BE2C (cell line): ENCODE measurements at regions not wholly inside any gene's neighbourhood (a gene's known extent, or its start where the extent isn't known, plus 50 kb on each side); places are given as distances from the start of the nearest gene placed in this dataset.
"Not testable (repeated sequence)": the region's sequence is repeated elsewhere in the genome, so short reads cannot be mapped to it uniquely, and the experiment has no call there.

Experiments used
- DNase-seq: peaks from one replicate; pipeline ENCODE4 v3.0.0-alpha.2; 2020
- H3K27me3 ChIP-seq: fragments of 250-450 bp; sonication (Bioruptor Pico); 2 replicates; pipeline ENCODE4 v1.5.1; 2020; ENCODE audit warnings: mild to moderate bottlenecking
- H3K36me3 ChIP-seq: fragments of 250-450 bp; sonication (Bioruptor Pico); 2 replicates; pipeline ENCODE4 v1.5.1; 2020; ENCODE audit warnings: mild to moderate bottlenecking
- H3K4me1 ChIP-seq: fragments of 250-450 bp; sonication (Bioruptor Pico); 2 replicates; pipeline ENCODE4 v1.5.1; 2020
- H3K4me3 ChIP-seq: 2 replicates; pipeline ENCODE4 v1.5.1; 2011; ENCODE audit warnings: low read depth, low read length
- H3K9me3 ChIP-seq: fragments of 250-450 bp; sonication (Bioruptor Pico); 2 replicates; pipeline ENCODE4 v1.5.1; 2020
- CTCF ChIP-seq: IDR thresholded peaks from 2 replicates; pipeline ENCODE4 v1.5.1; 2012; ENCODE audit warnings: mild to moderate bottlenecking, low read depth, low read length

- no peak for DNase-seq
- Histone ChIP-seq H3K4me3 (no peak overlapping the region), H3K9me3 (no peaks in the 10 kb centered on the region), H3K36me3 (no peaks in the 10 kb centered on the region), H3K27me3 (no peaks in the 10 kb centered on the region), H3K4me1 (peaks cover under 1% of the 10 kb centered on the region; the same call in 1 of the 2 replicates)
- TF ChIP-seq CTCF, result no peak
These were observed 140.7 kb upstream of the THUMPD2 start for GRCh38 chr2:39919511-39920306.

GRCh38 chr2:39918886-39919285 lies 139.8 kb upstream of the THUMPD2 start:
- DNase-seq, result no peak
- Histone ChIP-seq H3K36me3 (no peaks in the 10 kb centered on the region), H3K4me3 (no peak overlapping the region), H3K4me1 (peaks cover 4% of the 10 kb centered on the region; the same call in 1 of the 2 replicates), H3K9me3 (no peaks in the 10 kb centered on the region), H3K27me3 (no peaks in the 10 kb centered on the region)
- TF ChIP-seq CTCF, result no peak

- H3K36me3 ChIP-seq, H3K9me3 ChIP-seq, H3K27me3 ChIP-seq, DNase-seq, H3K4me1 ChIP-seq, H3K4me3 ChIP-seq: not testable (repeated sequence)
These were observed 138.3 kb upstream of the THUMPD2 start for GRCh38 chr2:39917371-39917770.

GRCh38 chr2:39914949-39915348 lies 135.9 kb upstream of the THUMPD2 start:
- Histone ChIP-seq H3K36me3 (no peaks in the 10 kb centered on the region), H3K4me3 (no peak overlapping the region), H3K27me3 (peaks cover 9% of the 10 kb centered on the region), H3K4me1 (peaks cover 7% of the 10 kb centered on the region; the same call in 1 of the 2 replicates), H3K9me3 (no peaks in the 10 kb centered on the region)
- no peak for DNase-seq
- TF ChIP-seq CTCF, result no peak

- peak; percentile 84 for TF ChIP-seq CTCF
- no peak for DNase-seq
- H3K9me3 ChIP-seq, result no peaks in the 10 kb centered on the region
- H3K4me1 ChIP-seq, result peaks cover 7% of the 10 kb centered on the region; the same call in 1 of the 2 replicates
- H3K36me3 ChIP-seq, result no peaks in the 10 kb centered on the region
- H3K4me3 ChIP-seq, result no peak overlapping the region
- H3K27me3 ChIP-seq, result peaks cover 20% of the 10 kb centered on the region
These were observed 134.8 kb upstream of the THUMPD2 start for GRCh38 chr2:39913648-39914461.

- no peak for TF ChIP-seq CTCF
- no peak for DNase-seq
These were observed 123.0 kb upstream of the THUMPD2 start for GRCh38 chr2:39902103-39902502.

More at GRCh38 chr2:39902103-39902502, 123.0 kb upstream of the THUMPD2 start:
- no peaks in the 10 kb centered on the region for H3K36me3 ChIP-seq
- no peaks in the 10 kb centered on the region for H3K4me1 ChIP-seq
- no peaks in the 10 kb centered on the region for H3K9me3 ChIP-seq
- H3K4me3 ChIP-seq, result no peak overlapping the region
- H3K27me3 ChIP-seq, result peaks cover 11% of the 10 kb centered on the region; the same call in 1 of the 2 replicates
